RWPE2 (cell line): ENCODE measurements at regions not wholly inside any gene's neighbourhood (a gene's known extent, or its start where the extent isn't known, plus 50 kb on each side); places are given as distances from the start of the nearest gene placed in this dataset.

Experiments
- ATAC-seq: fragments of 200-7000 bp; cut with Tn5 transposase; 3 replicates; pipeline ENCODE4 v1.9.1; 2021; ENCODE audit warnings: low read depth
- DNase-seq: peaks from one replicate; pipeline ENCODE4 v3.0.0-alpha.2; 2020; ENCODE audit warnings: low spot score
- H3K27ac ChIP-seq: fragments of 450-650 bp; 2 replicates; pipeline ENCODE4 v1.5.1; 2017; ENCODE audit warnings: mild to moderate bottlenecking; ENCODE audit not compliant: poor library complexity, severe bottlenecking
- H3K27me3 ChIP-seq: fragments of 250-450 bp; sonication (Bioruptor Pico); 2 replicates; pipeline ENCODE4 v1.5.1; 2021; ENCODE audit warnings: mild to moderate bottlenecking, moderate library complexity; ENCODE audit not compliant: insufficient read depth, poor library complexity, severe bottlenecking
- H3K36me3 ChIP-seq: fragments of 250-450 bp; sonication (Bioruptor Pico); 2 replicates; pipeline ENCODE4 v1.5.1; 2020; ENCODE audit warnings: low read depth, mild to moderate bottlenecking, moderate library complexity
- H3K4me1 ChIP-seq: fragments of 250-450 bp; sonication (Bioruptor Pico); 2 replicates; pipeline ENCODE4 v1.5.1; 2021; ENCODE audit warnings: mild to moderate bottlenecking, moderate library complexity; ENCODE audit not compliant: insufficient read depth, poor library complexity, severe bottlenecking
- H3K4me3 ChIP-seq: fragments of 250-450 bp; sonication (Bioruptor Pico); 2 replicates; pipeline ENCODE4 v1.5.1; 2021; ENCODE audit warnings: mild to moderate bottlenecking, moderate library complexity; ENCODE audit not compliant: severe bottlenecking
- H3K9me3 ChIP-seq: fragments of 250-450 bp; sonication (Bioruptor Pico); 2 replicates; pipeline ENCODE4 v1.5.1; 2021; ENCODE audit warnings: mild to moderate bottlenecking, moderate library complexity; ENCODE audit not compliant: severe bottlenecking
- TF ChIP-seq, protein P1 (sequence below): fragments of 450-650 bp; IDR thresholded peaks from one replicate; pipeline ENCODE4 v1.5.1; 2017; ENCODE audit warnings: mild to moderate bottlenecking, moderate library complexity; ENCODE audit not compliant: poor library complexity, severe bottlenecking

- Histone ChIP-seq H3K27ac (no peak overlapping the region), H3K4me1 (no peaks in the 10 kb centered on the region), H3K36me3 (no peaks in the 10 kb centered on the region), H3K9me3 (no peaks in the 10 kb centered on the region), H3K27me3 (no peaks in the 10 kb centered on the region), H3K4me3 (no peak overlapping the region)
- TF ChIP-seq, protein P1, sequence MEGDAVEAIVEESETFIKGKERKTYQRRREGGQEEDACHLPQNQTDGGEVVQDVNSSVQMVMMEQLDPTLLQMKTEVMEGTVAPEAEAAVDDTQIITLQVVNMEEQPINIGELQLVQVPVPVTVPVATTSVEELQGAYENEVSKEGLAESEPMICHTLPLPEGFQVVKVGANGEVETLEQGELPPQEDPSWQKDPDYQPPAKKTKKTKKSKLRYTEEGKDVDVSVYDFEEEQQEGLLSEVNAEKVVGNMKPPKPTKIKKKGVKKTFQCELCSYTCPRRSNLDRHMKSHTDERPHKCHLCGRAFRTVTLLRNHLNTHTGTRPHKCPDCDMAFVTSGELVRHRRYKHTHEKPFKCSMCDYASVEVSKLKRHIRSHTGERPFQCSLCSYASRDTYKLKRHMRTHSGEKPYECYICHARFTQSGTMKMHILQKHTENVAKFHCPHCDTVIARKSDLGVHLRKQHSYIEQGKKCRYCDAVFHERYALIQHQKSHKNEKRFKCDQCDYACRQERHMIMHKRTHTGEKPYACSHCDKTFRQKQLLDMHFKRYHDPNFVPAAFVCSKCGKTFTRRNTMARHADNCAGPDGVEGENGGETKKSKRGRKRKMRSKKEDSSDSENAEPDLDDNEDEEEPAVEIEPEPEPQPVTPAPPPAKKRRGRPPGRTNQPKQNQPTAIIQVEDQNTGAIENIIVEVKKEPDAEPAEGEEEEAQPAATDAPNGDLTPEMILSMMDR, result no peak
- no peak for ATAC-seq
- no peak for DNase-seq
Observed at GRCh38 chr1:244758708-244759107, 76.8 kb upstream of the COX20 start.

- Histone ChIP-seq H3K4me1 (no peaks in the 10 kb centered on the region), H3K9me3 (no peaks in the 10 kb centered on the region), H3K27ac (no peak overlapping the region), H3K4me3 (no peak overlapping the region), H3K36me3 (no peaks in the 10 kb centered on the region), H3K27me3 (no peaks in the 10 kb centered on the region)
- ATAC-seq, result no peak
- TF ChIP-seq, protein P1, result no peak
- DNase-seq, result no peak
Observed at GRCh38 chr1:244759158-244759557, 76.3 kb upstream of the COX20 start.

DNA sequence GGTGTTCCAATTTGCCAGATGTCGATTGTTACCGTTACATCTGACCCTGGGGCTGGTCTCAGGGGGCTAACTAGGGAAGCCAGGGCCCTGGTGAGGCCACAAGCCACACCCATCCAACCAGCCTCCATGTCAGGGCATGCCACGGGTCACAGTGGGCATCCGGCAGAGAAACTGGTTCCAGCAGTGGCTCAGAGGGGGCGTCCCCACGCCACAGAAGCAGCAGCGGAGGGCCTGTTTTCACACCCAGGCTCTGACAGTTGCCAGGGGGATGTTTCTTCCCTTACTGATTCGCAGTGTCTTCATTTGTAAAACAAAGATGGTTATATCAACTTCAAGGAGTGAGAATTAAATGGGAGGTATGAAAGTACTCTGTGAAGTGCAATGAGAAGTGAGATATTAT is 75.0 kb upstream of the COX20 start:
- Histone ChIP-seq H3K9me3 (no peaks in the 10 kb centered on the region), H3K36me3 (no peaks in the 10 kb centered on the region), H3K27me3 (no peaks in the 10 kb centered on the region), H3K4me3 (no peak overlapping the region), H3K27ac (no peak overlapping the region), H3K4me1 (no peaks in the 10 kb centered on the region)
- TF ChIP-seq, protein P1, result no peak
- no peak for DNase-seq
- ATAC-seq, result no peak

DNA sequence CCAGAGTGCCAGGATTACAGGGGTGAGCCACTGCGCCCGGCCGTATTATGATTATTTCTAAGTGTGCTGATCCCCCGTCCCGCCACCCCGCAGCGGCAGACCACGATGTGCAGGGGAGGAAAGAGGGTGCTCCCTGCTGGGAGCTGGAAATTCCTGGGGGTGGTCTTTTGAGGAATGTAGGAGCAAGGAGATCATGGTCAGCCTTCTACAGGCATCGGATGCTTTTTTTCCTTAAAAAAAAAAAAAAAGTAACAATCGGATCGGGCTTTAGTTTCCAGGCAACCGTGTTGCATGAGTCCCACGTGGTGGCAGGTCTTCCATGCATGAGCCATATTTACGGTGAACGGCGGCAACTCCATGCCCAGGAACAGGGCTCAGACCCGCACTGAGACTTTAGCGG is 74.2 kb upstream of the COX20 start:
- no peak for DNase-seq
- H3K27ac ChIP-seq, result no peak overlapping the region
- TF ChIP-seq, protein P1, result no peak

GRCh38 chr1:244762629-244763028 is 72.8 kb upstream of the COX20 start:
- Histone ChIP-seq H3K27ac (no peak overlapping the region), H3K27me3 (no peaks in the 10 kb centered on the region), H3K36me3 (no peaks in the 10 kb centered on the region), H3K4me3 (no peak overlapping the region), H3K9me3 (no peaks in the 10 kb centered on the region), H3K4me1 (no peaks in the 10 kb centered on the region)
- DNase-seq (no peak), ATAC-seq (no peak)
- TF ChIP-seq, protein P1, result no peak

More for the DNA sequence above, 74.2 kb upstream of the COX20 start:
- H3K36me3 ChIP-seq, result no peaks in the 10 kb centered on the region
- H3K4me1 ChIP-seq, result no peaks in the 10 kb centered on the region
- no peak for ATAC-seq
- H3K4me3 ChIP-seq, result no peak overlapping the region
- H3K9me3 ChIP-seq, result no peaks in the 10 kb centered on the region
- H3K27me3 ChIP-seq, result no peaks in the 10 kb centered on the region
